ENCODE measurements at regions not wholly inside any gene's neighbourhood (a gene's known extent, or its start where the extent isn't known, plus 50 kb on each side); places are given as distances from the start of the nearest gene placed in this dataset.

DNA sequence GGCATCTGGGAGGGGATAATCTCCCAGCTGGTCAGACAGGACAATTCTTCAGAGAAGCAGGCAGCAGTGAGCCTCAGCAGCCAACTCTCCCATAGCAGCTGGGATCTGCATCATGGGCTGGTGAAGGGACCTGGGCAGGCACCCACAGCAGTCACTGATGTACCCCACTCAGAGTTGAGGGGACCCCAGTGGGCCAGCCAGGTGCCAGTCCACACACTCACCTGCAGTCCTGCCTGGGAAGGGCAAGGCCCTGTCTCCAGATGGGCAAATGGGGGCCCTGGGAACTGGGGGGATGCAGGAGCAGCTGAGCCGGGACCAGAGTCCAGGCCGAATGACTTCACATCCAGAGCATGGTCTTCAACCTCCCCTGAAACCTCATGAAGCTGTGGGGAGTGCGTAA, 170.4 kb downstream of the ZFP36L2 start:
- TF ChIP-seq, protein P1, sequence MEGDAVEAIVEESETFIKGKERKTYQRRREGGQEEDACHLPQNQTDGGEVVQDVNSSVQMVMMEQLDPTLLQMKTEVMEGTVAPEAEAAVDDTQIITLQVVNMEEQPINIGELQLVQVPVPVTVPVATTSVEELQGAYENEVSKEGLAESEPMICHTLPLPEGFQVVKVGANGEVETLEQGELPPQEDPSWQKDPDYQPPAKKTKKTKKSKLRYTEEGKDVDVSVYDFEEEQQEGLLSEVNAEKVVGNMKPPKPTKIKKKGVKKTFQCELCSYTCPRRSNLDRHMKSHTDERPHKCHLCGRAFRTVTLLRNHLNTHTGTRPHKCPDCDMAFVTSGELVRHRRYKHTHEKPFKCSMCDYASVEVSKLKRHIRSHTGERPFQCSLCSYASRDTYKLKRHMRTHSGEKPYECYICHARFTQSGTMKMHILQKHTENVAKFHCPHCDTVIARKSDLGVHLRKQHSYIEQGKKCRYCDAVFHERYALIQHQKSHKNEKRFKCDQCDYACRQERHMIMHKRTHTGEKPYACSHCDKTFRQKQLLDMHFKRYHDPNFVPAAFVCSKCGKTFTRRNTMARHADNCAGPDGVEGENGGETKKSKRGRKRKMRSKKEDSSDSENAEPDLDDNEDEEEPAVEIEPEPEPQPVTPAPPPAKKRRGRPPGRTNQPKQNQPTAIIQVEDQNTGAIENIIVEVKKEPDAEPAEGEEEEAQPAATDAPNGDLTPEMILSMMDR (IDR thresholded peaks at IDR 0.05; ENCODE audit: low read depth, low read length) = no peak
- no peak overlapping the region for H3K4me3 ChIP-seq (ENCODE audit: low read depth, low read length)
- no peak for DNase-seq (ENCODE audit: low read depth, low spot score)
- POLR2A ChIA-PET = no interaction called here
- H3K27ac ChIP-seq (ENCODE audit: low read depth, low read length) = no peak overlapping the region
- H3K27me3 ChIP-seq (ENCODE audit: control insufficient read depth, insufficient read depth, low read length) = no peaks in the 10 kb centered on the region
- CTCF ChIA-PET = no interaction called here
- H3K9me3 ChIP-seq (ENCODE audit: control insufficient read depth, insufficient read depth, low read length) = no peaks in the 10 kb centered on the region; the same call in 1 of the 2 replicates

- Histone ChIP-seq H3K27me3 (ENCODE audit: control insufficient read depth, insufficient read depth, low read length) (no peaks in the 10 kb centered on the region), H3K27ac (ENCODE audit: low read depth, low read length) (no peak overlapping the region), H3K4me3 (ENCODE audit: low read depth, low read length) (no peak overlapping the region), H3K9me3 (ENCODE audit: control insufficient read depth, insufficient read depth, low read length) (no peaks in the 10 kb centered on the region; the same call in 1 of the 2 replicates)
- TF ChIP-seq, protein P1 (IDR thresholded peaks at IDR 0.05; ENCODE audit: low read depth, low read length) = no peak
- DNase-seq (ENCODE audit: low read depth, low spot score) = no peak
- ChIA-PET CTCF (no interaction called here), POLR2A (no interaction called here)
These were observed 171.1 kb downstream of the ZFP36L2 start for GRCh38 chr2:43055086-43055912.

GRCh38 chr2:43054367-43054766, 172.0 kb downstream of the ZFP36L2 start:
- no peak for DNase-seq (ENCODE audit: low read depth, low spot score)
- CTCF ChIA-PET = no interaction called here
- Histone ChIP-seq H3K27ac (ENCODE audit: low read depth, low read length) (no peak overlapping the region), H3K27me3 (ENCODE audit: control insufficient read depth, insufficient read depth, low read length) (no peaks in the 10 kb centered on the region), H3K4me3 (ENCODE audit: low read depth, low read length) (no peak overlapping the region), H3K9me3 (ENCODE audit: control insufficient read depth, insufficient read depth, low read length) (no peaks in the 10 kb centered on the region; the same call in 1 of the 2 replicates)
- POLR2A ChIA-PET = no interaction called here
- TF ChIP-seq, protein P1 (IDR thresholded peaks at IDR 0.05; ENCODE audit: low read depth, low read length) = no peak

- H3K27ac ChIP-seq (ENCODE audit: low read depth, low read length) = no peak overlapping the region
- H3K27me3 ChIP-seq (ENCODE audit: control insufficient read depth, insufficient read depth, low read length) = no peaks in the 10 kb centered on the region
- no peak for DNase-seq (ENCODE audit: low read depth, low spot score)
- ChIA-PET POLR2A (no interaction called here), CTCF (no interaction called here)
- H3K4me3 ChIP-seq (ENCODE audit: low read depth, low read length) = no peak overlapping the region
- TF ChIP-seq, protein P1 (IDR thresholded peaks at IDR 0.05; ENCODE audit: low read depth, low read length) = no peak
- H3K9me3 ChIP-seq (ENCODE audit: control insufficient read depth, insufficient read depth, low read length) = no peaks in the 10 kb centered on the region; the same call in 1 of the 2 replicates
These were observed 173.5 kb downstream of the ZFP36L2 start for GRCh38 chr2:43052944-43053306.

DNA sequence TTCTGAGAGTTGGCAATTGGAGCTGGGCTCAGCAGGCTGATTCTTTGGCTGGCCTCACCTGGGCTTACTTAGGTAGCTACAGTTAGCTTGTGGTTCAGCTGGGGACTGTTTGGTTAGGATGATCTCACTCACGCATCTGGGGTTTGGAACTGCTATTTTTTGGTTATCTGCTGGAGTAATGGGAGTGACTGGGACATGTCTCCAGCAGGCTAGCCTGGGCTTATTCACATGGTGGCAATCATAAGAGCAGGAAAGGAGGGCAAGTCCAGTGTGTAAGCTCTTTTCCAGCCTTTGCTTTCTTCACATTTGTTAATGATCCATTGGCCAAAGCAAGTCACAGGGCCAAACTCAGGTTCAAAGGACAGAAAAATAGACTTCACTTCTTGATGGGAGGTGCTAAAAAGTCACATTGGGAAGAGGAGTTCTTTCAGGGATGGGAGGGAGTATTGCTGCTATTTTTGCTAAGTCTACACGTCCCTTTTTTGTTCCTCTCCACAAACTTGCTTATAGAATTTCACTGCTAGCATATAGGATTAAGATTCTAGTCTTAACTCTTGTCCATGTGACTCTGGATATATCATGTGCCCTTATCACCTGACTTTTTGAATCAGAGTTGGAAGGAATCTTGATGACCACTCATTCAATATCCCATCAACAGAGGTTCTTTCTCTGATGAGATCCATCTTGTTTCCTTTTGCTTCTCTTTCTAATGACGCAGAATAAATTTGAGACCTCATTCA, 174.0 kb downstream of the ZFP36L2 start:
- POLR2A ChIA-PET = no interaction called here
- no peak overlapping the region for H3K27ac ChIP-seq (ENCODE audit: low read depth, low read length)
- H3K4me3 ChIP-seq (ENCODE audit: low read depth, low read length) = no peak overlapping the region
- TF ChIP-seq, protein P1 (IDR thresholded peaks at IDR 0.05; ENCODE audit: low read depth, low read length) = no peak
- no peaks in the 10 kb centered on the region for H3K27me3 ChIP-seq (ENCODE audit: control insufficient read depth, insufficient read depth, low read length)
- CTCF ChIA-PET = no interaction called here
- DNase-seq (ENCODE audit: low read depth, low spot score) = no peak
- H3K9me3 ChIP-seq (ENCODE audit: control insufficient read depth, insufficient read depth, low read length) = no peaks in the 10 kb centered on the region; the same call in 1 of the 2 replicates

Measured in AG04450 (cell line).